ENCODE measurements at regions not wholly inside any gene's neighbourhood (a gene's known extent, or its start where the extent isn't known, plus 50 kb on each side); places are given as distances from the start of the nearest gene placed in this dataset.

DNA sequence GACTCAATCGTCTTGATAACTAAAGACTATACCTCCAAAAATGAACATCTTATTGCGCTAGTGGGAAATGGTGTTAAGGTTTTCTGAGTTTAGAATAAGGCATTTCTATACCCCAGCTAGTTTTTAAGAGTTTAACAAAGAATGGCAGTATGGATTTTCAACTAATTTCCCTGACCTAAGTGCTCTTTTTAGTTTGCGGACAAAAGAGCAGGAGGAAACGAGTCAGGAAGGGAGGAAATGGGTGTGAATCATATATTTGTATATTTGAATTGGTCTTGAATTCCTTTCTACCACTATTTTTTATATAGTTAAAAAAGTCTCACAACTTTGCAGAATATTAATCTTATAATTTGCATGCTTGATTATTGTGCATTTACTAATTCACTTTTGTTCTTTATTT lies 516.3 kb upstream of the ZNF608 start:
- H3K4me3 ChIP-seq (ENCODE audit: low read depth, low read length): no peak overlapping the region
- TF ChIP-seq, protein P1, sequence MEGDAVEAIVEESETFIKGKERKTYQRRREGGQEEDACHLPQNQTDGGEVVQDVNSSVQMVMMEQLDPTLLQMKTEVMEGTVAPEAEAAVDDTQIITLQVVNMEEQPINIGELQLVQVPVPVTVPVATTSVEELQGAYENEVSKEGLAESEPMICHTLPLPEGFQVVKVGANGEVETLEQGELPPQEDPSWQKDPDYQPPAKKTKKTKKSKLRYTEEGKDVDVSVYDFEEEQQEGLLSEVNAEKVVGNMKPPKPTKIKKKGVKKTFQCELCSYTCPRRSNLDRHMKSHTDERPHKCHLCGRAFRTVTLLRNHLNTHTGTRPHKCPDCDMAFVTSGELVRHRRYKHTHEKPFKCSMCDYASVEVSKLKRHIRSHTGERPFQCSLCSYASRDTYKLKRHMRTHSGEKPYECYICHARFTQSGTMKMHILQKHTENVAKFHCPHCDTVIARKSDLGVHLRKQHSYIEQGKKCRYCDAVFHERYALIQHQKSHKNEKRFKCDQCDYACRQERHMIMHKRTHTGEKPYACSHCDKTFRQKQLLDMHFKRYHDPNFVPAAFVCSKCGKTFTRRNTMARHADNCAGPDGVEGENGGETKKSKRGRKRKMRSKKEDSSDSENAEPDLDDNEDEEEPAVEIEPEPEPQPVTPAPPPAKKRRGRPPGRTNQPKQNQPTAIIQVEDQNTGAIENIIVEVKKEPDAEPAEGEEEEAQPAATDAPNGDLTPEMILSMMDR (IDR thresholded peaks at IDR 0.05; ENCODE audit: low read depth, low read length, missing control alignments): no peak
- in situ Hi-C loops (cut with HindIII; ENCODE audit: low sequenced_read_pairs): no loop called here
- no peak for DNase-seq (ENCODE audit: low read depth)

DNA sequence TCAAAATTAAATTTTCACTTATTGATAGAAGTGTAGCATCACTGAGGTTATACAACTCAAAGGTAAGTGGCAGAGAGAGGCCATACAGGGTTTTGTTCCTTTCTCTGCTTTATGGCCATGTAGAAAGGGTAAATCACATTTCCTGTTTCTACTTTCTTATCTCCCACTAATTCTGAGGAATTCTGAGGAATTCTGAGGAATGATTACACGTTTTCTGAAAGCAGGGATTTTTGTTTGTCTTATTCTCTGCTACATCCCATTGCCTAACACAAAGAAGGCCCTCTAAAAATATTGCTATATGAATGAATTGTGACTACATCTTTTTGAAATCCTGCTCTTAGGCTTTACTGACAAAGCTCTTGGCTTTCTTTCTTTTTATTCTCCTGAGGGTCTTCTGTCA lies 516.9 kb upstream of the ZNF608 start:
- H3K4me3 ChIP-seq (ENCODE audit: low read depth, low read length): no peak overlapping the region
- in situ Hi-C loops (cut with HindIII; ENCODE audit: low sequenced_read_pairs): no loop called here
- TF ChIP-seq, protein P1 (IDR thresholded peaks at IDR 0.05; ENCODE audit: low read depth, low read length, missing control alignments): no peak
- DNase-seq (ENCODE audit: low read depth): no peak

DNA sequence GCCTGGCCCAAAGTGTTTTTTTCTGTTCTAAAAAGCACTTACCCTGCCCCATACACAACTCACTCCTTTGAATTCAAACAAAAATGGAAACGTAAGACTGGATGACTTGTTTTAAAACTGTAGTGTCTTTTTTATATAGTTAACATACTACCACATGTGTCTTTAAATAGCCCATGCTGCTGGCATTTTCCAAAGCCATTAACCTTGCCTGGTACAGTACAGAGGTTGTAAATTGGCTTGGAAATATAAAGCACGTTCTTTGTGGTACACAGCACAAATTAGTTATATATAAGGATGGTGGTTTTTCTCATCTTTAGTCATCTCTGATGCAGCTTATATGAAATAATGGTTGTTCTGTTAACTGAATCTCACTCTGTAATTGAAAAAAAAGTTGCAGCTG lies 519.7 kb upstream of the ZNF608 start:
- in situ Hi-C loops (cut with HindIII; ENCODE audit: low sequenced_read_pairs): no loop called here
- no peak for DNase-seq (ENCODE audit: low read depth)
- TF ChIP-seq, protein P1 (IDR thresholded peaks at IDR 0.05; ENCODE audit: low read depth, low read length, missing control alignments): no peak
- no peak overlapping the region for H3K4me3 ChIP-seq (ENCODE audit: low read depth, low read length)

DNA sequence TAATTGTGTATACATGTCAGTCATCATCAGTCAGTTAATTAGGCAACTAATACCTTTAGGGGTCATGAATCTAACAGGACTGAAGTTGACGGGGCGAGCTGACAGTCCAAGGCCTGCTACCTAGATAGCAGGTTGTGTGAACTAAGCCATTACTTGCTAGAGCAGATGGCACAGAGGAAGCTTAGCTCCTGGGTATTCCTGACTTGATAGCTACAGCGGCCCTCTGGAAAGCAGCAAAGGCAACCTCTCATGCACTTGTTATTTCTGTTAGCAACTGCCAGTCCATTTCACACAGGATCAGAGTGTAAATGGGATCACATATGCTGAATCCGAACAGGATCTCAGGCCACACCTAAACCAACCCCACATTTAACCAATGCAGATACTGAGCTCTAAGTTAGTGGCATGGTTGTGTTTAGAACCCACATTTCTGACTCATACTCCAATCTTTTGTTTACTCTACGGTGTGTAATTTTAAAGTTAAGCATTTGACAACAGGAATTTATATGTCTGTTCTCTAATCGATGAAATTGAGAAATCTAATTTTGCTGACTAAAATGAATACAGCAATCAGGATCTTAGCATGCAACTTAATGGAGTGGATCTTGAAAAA lies 521.3 kb upstream of the ZNF608 start:
- in situ Hi-C loops (cut with HindIII; ENCODE audit: low sequenced_read_pairs): no loop called here
- no peak for DNase-seq (ENCODE audit: low read depth)
- no peak overlapping the region for H3K4me3 ChIP-seq (ENCODE audit: low read depth, low read length)
- TF ChIP-seq, protein P1 (IDR thresholded peaks at IDR 0.05; ENCODE audit: low read depth, low read length, missing control alignments): no peak

DNA sequence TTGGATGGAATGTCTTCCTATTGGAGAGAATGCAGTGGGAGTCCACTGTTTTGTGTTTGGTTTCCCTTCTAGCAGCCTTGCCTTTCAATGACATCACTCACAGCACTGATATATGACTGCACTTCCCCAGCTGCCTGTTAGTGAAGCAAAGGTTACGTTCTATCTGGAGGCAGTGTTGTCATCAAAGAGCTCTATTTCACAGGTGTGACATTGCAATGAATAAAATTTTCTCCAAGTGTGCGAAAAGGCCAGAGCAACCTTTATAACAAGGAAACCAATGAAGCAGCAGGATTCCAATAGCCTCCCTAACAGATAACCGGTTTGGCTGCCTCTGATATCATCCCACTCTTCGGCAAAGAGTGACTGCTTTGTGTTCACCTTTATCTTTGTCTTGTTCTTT lies 523.5 kb upstream of the ZNF608 start:
- H3K4me3 ChIP-seq (ENCODE audit: low read depth, low read length): no peak overlapping the region
- no peak for DNase-seq (ENCODE audit: low read depth)
- in situ Hi-C loops (cut with HindIII; ENCODE audit: low sequenced_read_pairs): no loop called here
- TF ChIP-seq, protein P1 (IDR thresholded peaks at IDR 0.05; ENCODE audit: low read depth, low read length, missing control alignments): no peak

DNA sequence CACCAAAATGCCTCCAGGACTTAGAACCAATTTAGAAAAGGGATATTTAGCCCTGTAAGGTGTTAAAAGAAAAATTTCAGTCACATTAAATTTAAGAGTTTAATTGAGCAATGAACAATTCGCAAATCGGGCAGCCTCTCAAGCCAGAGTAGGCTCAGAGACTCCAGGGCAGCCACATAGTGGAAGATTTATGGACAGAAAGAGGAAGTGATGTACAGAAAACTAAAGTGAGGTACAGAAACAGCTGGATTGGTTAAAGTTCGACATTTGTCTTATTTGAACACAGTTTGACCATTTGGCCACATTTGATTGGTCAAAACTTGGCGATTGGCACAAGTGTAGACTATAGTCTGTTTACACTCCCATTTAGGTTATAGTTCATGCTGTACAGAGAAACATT lies 525.9 kb upstream of the ZNF608 start:
- TF ChIP-seq, protein P1 (IDR thresholded peaks at IDR 0.05; ENCODE audit: low read depth, low read length, missing control alignments): no peak
- no peak overlapping the region for H3K4me3 ChIP-seq (ENCODE audit: low read depth, low read length)
- no peak for DNase-seq (ENCODE audit: low read depth)
- in situ Hi-C loops (cut with HindIII; ENCODE audit: low sequenced_read_pairs): no loop called here
